SK-N-SH treated with all-trans-retinoic acid at 6 μM for 48 hours (cell line): ENCODE measurements at regions not wholly inside any gene's neighbourhood (a gene's known extent, or its start where the extent isn't known, plus 50 kb on each side); places are given as distances from the start of the nearest gene placed in this dataset.

Experiments used
- ATAC-seq: fragments of 200-7000 bp; cut with Tn5 transposase; 3 replicates; pipeline ENCODE4 v1.9.1; 2020; ENCODE audit warnings: mild to moderate bottlenecking, moderate library complexity
- BACH2 ChIP-seq: fragments of 250-450 bp; sonication (Bioruptor Pico); IDR thresholded peaks from 2 replicates; pipeline ENCODE4 v1.9.0; 2021; ENCODE audit warnings: mild to moderate bottlenecking, borderline replicate concordance
- CSRNP3 ChIP-seq: fragments of 250-450 bp; sonication (Bioruptor Pico); IDR thresholded peaks from 2 replicates; pipeline ENCODE4 v1.5.1; 2021; ENCODE audit warnings: mild to moderate bottlenecking, moderate library complexity
- GLIS3 ChIP-seq: fragments of 250-450 bp; sonication (Bioruptor Pico); IDR thresholded peaks from 2 replicates; pipeline ENCODE4 v1.5.0; 2020; ENCODE audit warnings: mild to moderate bottlenecking, moderate library complexity
- ISL1 ChIP-seq: fragments of 250-450 bp; sonication (Bioruptor Pico); IDR thresholded peaks from 2 replicates; pipeline ENCODE4 v2.1.2; 2022; ENCODE audit warnings: mild to moderate bottlenecking, moderate library complexity
- OSR1 ChIP-seq: fragments of 250-450 bp; sonication (Bioruptor Pico); IDR thresholded peaks from 2 replicates; pipeline ENCODE4 v1.8.0; 2022; ENCODE audit warnings: moderate library complexity, mild to moderate bottlenecking, inconsistent platforms
- PPARA ChIP-seq: fragments of 250-450 bp; sonication (Bioruptor Pico); IDR thresholded peaks from 2 replicates; pipeline ENCODE4 v1.5.0; 2020; ENCODE audit warnings: mild to moderate bottlenecking, borderline replicate concordance
- RARB ChIP-seq: fragments of 250-450 bp; sonication (Bioruptor Pico); IDR thresholded peaks from 2 replicates; pipeline ENCODE4 v1.8.0; 2021; ENCODE audit warnings: mild to moderate bottlenecking, moderate library complexity
- TCF4 ChIP-seq: fragments of 250-450 bp; sonication (Bioruptor Pico); IDR thresholded peaks from 2 replicates; pipeline ENCODE4 v1.8.0; 2021; ENCODE audit warnings: mild to moderate bottlenecking, moderate library complexity, borderline replicate concordance
- TOX ChIP-seq: fragments of 250-450 bp; sonication (Bioruptor Pico); IDR thresholded peaks from 2 replicates; pipeline ENCODE4 v1.8.0; 2021; ENCODE audit warnings: mild to moderate bottlenecking, moderate library complexity, borderline replicate concordance
- ZFP3 ChIP-seq: fragments of 250-450 bp; sonication (Bioruptor Pico); IDR thresholded peaks from 2 replicates; pipeline ENCODE4 v1.5.0; 2020; ENCODE audit warnings: mild to moderate bottlenecking, moderate library complexity
- ZFP30 ChIP-seq: fragments of 450-650 bp; formaldehyde crosslinking; IDR thresholded peaks from 2 replicates; pipeline ENCODE4 v1.5.0; 2022; ENCODE audit warnings: mild to moderate bottlenecking, moderate library complexity
- ZNF565 ChIP-seq: fragments of 450-650 bp; formaldehyde crosslinking; conservative IDR thresholded peaks from 2 replicates; pipeline ENCODE4 v1.5.0; 2020; ENCODE audit warnings: low read depth, mild to moderate bottlenecking, moderate library complexity
- ZNF70 ChIP-seq: fragments of 450-650 bp; formaldehyde crosslinking; IDR thresholded peaks from 2 replicates; pipeline ENCODE4 v1.5.0; 2020; ENCODE audit warnings: mild to moderate bottlenecking, moderate library complexity
- ZNF8 ChIP-seq: fragments of 450-650 bp; formaldehyde crosslinking; IDR thresholded peaks from 2 replicates; pipeline ENCODE4 v1.5.0; 2020; ENCODE audit warnings: mild to moderate bottlenecking, moderate library complexity
- TF ChIP-seq, protein P1 (sequence below): fragments of 250-450 bp; sonication (Bioruptor Pico); IDR thresholded peaks from 2 replicates; pipeline ENCODE4 v1.5.1; 2020; ENCODE audit warnings: low read depth, mild to moderate bottlenecking, moderate library complexity
- TF ChIP-seq, protein P2 (sequence below): fragments of 250-450 bp; sonication (Bioruptor Pico); IDR thresholded peaks from 2 replicates; pipeline ENCODE4 v1.8.0; 2020; ENCODE audit warnings: mild to moderate bottlenecking, moderate library complexity, borderline replicate concordance
- TF ChIP-seq, protein P3 (sequence below): fragments of 250-450 bp; sonication (Bioruptor Pico); IDR thresholded peaks from 2 replicates; pipeline ENCODE4 v1.5.0; 2020; ENCODE audit warnings: mild to moderate bottlenecking, moderate library complexity

DNA sequence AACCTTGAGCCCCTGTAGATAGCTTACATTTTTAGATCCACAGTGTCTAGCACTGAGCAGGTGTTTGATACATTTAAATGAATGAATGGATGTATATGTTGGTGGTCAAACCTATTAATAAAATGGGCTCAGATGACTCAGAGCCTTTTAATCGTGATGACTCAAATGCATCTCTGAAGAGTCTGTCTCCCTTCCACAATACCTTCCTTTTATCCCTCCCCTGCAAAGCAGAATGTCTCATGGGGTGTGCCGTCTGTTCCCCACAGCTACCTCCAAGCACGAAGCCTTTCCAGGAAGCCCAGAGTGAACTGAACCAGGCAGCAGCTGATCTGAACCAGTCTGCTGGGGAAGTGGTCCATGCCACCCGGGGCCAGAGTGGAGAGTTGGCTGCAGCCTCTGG is 303.5 kb upstream of the TPM1 start:
- peak; percentile 48 for ATAC-seq
- TF ChIP-seq ISL1 (CRISPR knock-in tag) (peak; percentile 43), ZNF70 (CRISPR knock-in tag) (no peak), RARB (CRISPR knock-in tag) (no peak), OSR1 (CRISPR knock-in tag) (no peak), TOX (CRISPR knock-in tag) (no peak)
- TF ChIP-seq, all 23 proteins: peak for 1

- no peak for TF ChIP-seq BACH2 (CRISPR knock-in tag)
- TF ChIP-seq GLIS3 (CRISPR knock-in tag) = 0 out of 2 replicates have a peak, but pooled peaks have one; percentile 36
- TF ChIP-seq, protein P1, sequence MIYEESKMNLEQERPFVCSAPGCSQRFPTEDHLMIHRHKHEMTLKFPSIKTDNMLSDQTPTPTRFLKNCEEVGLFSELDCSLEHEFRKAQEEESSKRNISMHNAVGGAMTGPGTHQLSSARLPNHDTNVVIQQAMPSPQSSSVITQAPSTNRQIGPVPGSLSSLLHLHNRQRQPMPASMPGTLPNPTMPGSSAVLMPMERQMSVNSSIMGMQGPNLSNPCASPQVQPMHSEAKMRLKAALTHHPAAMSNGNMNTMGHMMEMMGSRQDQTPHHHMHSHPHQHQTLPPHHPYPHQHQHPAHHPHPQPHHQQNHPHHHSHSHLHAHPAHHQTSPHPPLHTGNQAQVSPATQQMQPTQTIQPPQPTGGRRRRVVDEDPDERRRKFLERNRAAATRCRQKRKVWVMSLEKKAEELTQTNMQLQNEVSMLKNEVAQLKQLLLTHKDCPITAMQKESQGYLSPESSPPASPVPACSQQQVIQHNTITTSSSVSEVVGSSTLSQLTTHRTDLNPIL (CRISPR knock-in tag) = peak; percentile 90
- peak; percentile 57 for ATAC-seq
These were observed 303.0 kb upstream of the TPM1 start for GRCh38 chr15:62739507-62739906.

DNA sequence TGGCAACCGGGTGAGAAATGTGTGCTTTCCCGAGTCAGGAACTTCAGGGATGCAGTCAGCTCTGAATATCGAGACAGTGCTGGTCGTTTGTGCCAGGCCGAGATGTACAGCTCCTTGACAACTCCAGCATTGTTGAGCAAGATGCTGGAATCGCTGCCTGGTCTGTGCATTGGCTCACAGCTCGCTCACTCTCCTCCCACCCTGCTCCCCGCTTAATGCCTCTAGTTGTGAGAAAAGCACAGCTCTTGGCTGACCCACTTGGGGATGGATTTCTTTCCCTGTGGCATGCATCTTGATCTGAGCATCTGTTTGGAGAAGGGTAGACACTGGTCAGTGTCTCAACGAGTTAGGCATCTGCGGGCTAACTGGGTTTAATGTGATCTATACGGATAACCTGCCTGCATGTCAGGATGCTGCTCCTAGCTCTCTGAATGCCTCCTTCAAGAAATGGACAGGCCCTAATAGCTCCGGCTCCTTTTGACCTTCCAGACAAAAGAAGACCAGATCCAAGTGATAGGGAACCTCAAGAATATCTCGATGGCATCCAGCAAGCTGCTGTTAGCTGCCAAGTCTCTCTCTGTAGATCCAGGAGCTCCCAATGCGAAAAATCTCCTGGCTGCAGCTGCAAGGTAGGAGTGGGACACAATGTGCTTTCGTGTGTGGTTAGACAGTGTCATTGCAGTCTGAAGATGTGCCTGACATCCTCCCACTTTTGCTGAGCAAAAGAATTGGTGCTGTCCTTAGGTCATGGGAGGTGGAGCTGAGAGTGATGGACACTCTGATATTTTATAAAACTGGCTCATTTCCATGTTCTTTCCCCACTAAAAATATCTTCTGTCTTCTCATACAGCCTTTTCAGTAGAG is 302.2 kb upstream of the TPM1 start:
- TF ChIP-seq, protein P2, sequence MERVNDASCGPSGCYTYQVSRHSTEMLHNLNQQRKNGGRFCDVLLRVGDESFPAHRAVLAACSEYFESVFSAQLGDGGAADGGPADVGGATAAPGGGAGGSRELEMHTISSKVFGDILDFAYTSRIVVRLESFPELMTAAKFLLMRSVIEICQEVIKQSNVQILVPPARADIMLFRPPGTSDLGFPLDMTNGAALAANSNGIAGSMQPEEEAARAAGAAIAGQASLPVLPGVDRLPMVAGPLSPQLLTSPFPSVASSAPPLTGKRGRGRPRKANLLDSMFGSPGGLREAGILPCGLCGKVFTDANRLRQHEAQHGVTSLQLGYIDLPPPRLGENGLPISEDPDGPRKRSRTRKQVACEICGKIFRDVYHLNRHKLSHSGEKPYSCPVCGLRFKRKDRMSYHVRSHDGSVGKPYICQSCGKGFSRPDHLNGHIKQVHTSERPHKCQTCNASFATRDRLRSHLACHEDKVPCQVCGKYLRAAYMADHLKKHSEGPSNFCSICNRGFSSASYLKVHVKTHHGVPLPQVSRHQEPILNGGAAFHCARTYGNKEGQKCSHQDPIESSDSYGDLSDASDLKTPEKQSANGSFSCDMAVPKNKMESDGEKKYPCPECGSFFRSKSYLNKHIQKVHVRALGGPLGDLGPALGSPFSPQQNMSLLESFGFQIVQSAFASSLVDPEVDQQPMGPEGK (CRISPR knock-in tag) = no peak
- TF ChIP-seq ZNF565 (CRISPR knock-in tag) (no peak), ZFP3 (CRISPR knock-in tag) (peak; percentile 84)
- TF ChIP-seq, all 23 proteins: peak for 1
- ATAC-seq = peak; percentile 59

DNA sequence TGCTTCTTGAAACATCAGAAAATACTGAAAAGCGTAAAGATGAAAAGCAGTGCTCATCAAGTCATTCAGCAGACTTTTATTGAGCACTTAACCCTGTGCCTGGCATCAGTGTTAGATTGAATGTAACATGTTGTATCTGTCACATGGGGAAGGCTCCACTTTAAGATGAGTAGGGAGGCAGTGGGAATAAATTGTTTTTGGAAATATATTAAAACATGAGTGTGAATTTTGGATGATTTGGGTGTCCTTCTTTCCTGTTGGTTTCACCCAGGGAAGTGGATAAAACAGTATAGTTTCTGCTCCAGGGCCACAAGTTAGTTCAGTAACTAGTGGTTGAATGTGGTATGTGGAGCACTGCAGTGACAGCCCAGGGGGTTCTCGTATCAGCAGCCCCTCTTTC is 301.4 kb upstream of the TPM1 start:
- TF ChIP-seq ZNF565 (CRISPR knock-in tag) (no peak), CSRNP3 (no peak), BACH2 (CRISPR knock-in tag) (no peak), PPARA (CRISPR knock-in tag) (no peak), RARB (CRISPR knock-in tag) (no peak), ZNF70 (CRISPR knock-in tag) (no peak), ZFP3 (CRISPR knock-in tag) (no peak), ZNF8 (CRISPR knock-in tag) (no peak), OSR1 (CRISPR knock-in tag) (no peak), TOX (CRISPR knock-in tag) (no peak), ZFP30 (no peak), TCF4 (CRISPR knock-in tag) (no peak)
- TF ChIP-seq, protein P3, sequence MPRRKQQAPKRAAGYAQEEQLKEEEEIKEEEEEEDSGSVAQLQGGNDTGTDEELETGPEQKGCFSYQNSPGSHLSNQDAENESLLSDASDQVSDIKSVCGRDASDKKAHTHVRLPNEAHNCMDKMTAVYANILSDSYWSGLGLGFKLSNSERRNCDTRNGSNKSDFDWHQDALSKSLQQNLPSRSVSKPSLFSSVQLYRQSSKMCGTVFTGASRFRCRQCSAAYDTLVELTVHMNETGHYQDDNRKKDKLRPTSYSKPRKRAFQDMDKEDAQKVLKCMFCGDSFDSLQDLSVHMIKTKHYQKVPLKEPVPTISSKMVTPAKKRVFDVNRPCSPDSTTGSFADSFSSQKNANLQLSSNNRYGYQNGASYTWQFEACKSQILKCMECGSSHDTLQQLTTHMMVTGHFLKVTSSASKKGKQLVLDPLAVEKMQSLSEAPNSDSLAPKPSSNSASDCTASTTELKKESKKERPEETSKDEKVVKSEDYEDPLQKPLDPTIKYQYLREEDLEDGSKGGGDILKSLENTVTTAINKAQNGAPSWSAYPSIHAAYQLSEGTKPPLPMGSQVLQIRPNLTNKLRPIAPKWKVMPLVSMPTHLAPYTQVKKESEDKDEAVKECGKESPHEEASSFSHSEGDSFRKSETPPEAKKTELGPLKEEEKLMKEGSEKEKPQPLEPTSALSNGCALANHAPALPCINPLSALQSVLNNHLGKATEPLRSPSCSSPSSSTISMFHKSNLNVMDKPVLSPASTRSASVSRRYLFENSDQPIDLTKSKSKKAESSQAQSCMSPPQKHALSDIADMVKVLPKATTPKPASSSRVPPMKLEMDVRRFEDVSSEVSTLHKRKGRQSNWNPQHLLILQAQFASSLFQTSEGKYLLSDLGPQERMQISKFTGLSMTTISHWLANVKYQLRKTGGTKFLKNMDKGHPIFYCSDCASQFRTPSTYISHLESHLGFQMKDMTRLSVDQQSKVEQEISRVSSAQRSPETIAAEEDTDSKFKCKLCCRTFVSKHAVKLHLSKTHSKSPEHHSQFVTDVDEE = no peak
- TF ChIP-seq, protein P1 (CRISPR knock-in tag) = no peak
- ATAC-seq = no peak
